GM19193 (cell line): ENCODE measurements at regions not wholly inside any gene's neighbourhood (a gene's known extent, or its start where the extent isn't known, plus 50 kb on each side); places are given as distances from the start of the nearest gene placed in this dataset.

Experiments
- POLR2A ChIP-seq: IDR thresholded peaks from 4 replicates; pipeline ENCODE4 v1.6.1; 2011; ENCODE audit not compliant: insufficient read depth, insufficient read length; ENCODE audit errors: extremely low read depth

GRCh38 chr22:47549741-47550340 is 787.4 kb downstream of the TBC1D22A start:
- no peak for TF ChIP-seq POLR2A

- TF ChIP-seq POLR2A, result no peak
Measured at GRCh38 chr22:47548953-47549740, 786.7 kb downstream of the TBC1D22A start.

GRCh38 chr22:47547881-47548650 is 785.6 kb downstream of the TBC1D22A start:
- no peak for TF ChIP-seq POLR2A

GRCh38 chr22:47547239-47547661 is 784.8 kb downstream of the TBC1D22A start:
- no peak for TF ChIP-seq POLR2A

- TF ChIP-seq POLR2A, result no peak
Measured at GRCh38 chr22:47544696-47545095, 782.2 kb downstream of the TBC1D22A start.

GRCh38 chr22:47543447-47543846 is 781.0 kb downstream of the TBC1D22A start:
- TF ChIP-seq POLR2A, result no peak

GRCh38 chr22:47540011-47540410 is 777.6 kb downstream of the TBC1D22A start:
- TF ChIP-seq POLR2A, result no peak

- no peak for TF ChIP-seq POLR2A
Measured at GRCh38 chr22:47539374-47539773, 776.9 kb downstream of the TBC1D22A start.

- no peak for TF ChIP-seq POLR2A
Measured at GRCh38 chr22:47535681-47536080, 773.2 kb downstream of the TBC1D22A start.

GRCh38 chr22:47534804-47535410 is 772.5 kb downstream of the TBC1D22A start:
- no peak for TF ChIP-seq POLR2A

GRCh38 chr22:47533961-47534803 is 771.7 kb downstream of the TBC1D22A start:
- TF ChIP-seq POLR2A, result no peak

- TF ChIP-seq POLR2A, result no peak
Measured at GRCh38 chr22:47517062-47517461, 754.6 kb downstream of the TBC1D22A start.

GRCh38 chr22:47515384-47516125 is 753.1 kb downstream of the TBC1D22A start:
- TF ChIP-seq POLR2A, result no peak

- TF ChIP-seq POLR2A, result no peak
Measured at GRCh38 chr22:47512617-47513016, 750.2 kb downstream of the TBC1D22A start.
